NCI-H1694 treated with DMSO at 0.1 percent for 48 hours (cell line): ENCODE measurements at regions not wholly inside any gene's neighbourhood (a gene's known extent, or its start where the extent isn't known, plus 50 kb on each side); places are given as distances from the start of the nearest gene placed in this dataset.

Experiments
- DNase-seq: peaks from one replicate; lab custom pipeline; 2025; lab: John Stamatoyannopoulos, UW

DNA sequence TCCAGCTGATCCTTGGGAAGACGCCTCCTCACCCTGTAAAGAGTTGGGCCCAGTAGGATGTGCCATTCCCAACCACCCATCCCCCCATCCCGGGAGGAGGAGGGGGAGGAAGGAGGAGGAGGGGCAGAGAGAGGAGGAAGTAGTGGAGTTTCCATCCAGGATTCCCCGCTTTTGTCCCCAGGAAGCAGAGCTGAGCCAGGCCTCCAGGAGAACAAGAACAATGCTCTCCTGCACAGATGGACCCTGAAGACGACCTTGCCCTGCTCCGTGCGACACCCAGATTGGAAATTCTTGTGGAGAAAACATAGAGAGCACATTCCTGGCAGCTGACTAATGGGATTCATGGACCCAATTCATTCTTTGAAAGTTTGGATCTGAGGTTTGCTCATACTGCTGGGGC is 132.3 kb upstream of the CRY1 start:
- DNase-seq, result no peak

DNA sequence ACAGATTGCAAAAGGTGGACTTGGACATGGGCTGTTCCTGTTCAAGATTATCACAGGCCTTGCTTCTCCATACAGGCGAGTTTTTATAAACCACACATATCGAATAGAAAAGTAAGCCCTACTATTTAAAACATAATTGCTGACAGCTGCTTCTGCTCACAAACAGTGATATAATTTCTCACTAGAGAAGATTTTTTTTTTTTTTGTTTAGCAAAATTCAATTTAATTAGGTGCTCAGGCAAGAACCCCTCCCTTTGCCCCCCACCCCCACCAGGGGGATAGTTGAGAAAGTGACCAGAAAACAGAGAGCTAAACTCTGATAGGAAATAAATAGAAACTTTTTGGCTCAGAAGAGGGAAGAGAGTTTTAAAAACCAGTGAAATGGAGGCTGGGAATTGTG is 132.8 kb upstream of the CRY1 start:
- no peak for DNase-seq

DNA sequence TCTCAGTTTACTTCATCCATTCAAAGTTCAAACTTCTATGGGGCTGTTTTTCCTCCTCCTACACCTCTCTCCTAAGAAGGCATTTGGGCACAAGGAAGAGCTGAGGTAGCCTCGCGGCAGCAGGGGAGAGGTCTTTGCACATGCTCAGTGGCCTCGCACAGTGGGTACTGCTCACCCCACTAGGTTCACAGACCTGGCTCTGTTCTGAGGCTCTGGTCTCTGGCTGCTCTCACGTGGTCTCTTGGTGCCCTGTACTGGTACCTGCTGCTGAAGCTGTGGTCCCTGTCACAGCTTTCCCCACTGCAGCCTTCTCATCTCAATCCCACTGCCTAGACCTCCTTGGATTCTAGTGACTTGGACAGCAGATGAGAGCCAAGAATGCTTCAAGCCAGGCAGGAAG is 134.7 kb upstream of the CRY1 start:
- DNase-seq, result no peak

DNA sequence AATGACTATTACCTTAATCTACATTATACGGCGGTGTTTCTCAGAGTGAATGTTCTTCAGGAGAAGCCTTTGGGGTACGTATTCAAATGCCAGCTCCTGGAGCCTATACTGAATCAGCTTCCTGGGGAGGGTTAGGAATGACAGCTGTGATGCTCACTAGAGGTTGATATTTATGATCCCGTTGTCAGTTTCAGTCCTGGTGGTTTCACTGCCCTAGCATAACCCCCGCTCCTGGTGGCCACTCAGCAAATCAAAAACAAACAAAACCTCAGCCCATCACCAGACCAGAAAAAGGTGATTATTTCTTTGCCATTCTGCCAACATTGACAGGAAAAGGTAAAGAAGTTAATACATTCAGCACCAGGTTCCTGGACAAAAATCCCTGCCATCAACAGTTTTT is 136.5 kb upstream of the CRY1 start:
- DNase-seq, result no peak

DNA sequence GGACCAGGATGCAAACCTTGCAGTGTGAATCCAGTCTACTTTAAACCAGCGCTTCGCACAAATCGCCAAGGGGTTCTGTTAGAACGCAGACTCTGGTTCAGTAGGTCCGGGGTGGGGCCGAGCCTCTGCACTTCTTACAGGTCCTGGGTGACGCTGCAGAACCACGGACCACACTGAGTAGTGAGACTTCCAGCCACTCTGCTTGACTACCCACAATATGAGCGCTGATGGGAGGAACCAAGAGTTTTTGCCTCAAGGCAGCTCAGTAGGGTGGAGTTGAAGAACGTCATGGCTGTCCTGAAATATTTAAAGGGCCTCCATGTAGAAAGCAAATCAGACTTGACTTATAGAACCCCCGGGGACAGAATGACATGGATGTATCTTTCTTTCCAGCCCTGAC is 138.0 kb upstream of the CRY1 start:
- no peak for DNase-seq

DNA sequence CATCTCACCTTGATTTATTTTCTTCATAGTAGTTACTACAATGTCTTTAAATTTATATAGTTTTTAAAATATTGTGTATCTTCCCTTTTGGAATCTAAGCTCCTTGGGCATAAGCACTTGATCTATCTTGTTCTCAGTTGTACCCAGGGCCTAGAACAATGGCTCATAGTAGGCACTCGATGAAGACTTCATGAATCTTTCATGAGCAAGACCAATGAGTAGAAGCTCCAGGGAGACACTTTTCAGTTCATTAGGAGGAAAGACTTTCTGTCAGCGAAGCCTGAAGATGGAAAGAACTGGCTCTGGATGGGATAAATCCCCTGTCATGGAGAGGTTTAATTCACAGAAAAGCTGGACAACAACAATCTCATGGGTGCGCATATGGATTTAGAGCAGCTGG is 140.2 kb upstream of the CRY1 start:
- no peak for DNase-seq

DNA sequence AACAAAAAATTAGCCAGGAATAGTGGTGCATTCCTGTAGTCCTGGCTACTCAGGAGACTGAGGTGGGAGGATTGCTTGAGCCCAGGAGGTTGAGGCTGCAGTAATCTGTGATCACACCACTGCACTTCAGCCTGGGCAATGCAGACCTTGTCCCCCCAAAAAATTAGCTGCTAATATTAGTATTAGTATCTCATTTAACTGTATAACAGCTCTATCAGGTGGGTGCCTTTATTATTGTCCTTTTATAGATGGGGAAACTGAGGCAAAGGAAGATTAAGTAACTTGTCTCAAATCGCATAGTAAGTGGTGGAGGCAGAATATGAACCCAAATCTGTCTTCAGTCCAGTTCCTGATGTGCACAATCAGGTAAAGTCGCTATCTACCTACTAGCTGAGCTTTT is 142.3 kb upstream of the CRY1 start:
- DNase-seq, result no peak

DNA sequence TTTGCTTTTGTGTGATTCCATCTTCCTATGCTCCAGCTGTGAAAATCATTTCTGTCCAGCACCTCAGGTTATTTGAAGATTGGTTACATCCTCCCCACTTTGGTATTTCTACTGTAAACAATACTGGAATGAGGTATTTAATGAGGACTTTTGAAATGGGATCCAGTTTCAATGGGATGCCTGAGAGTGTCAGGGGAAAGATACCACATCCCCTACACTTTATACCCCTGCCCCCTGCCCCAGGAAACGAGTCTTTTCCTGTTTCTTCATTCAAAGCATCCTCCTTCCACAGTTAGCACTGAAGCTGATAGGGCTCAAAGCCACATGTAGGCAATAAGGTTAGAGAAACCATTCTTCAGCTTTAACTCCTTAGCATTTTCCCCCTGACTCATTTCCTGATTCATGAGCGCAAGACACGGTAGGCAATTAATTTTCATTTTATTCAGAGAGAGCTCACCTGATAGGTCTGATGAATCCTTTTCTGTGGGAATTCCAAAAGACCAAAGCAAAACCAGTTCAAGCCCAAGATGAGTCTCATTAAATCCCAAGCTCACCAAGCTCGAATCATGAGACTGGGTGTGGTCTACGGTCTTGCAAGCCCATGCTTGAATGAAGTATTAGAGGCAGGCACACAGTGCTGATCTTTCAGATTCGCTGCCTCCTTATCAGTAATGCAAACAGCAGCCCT is 143.6 kb upstream of the CRY1 start:
- no peak for DNase-seq

DNA sequence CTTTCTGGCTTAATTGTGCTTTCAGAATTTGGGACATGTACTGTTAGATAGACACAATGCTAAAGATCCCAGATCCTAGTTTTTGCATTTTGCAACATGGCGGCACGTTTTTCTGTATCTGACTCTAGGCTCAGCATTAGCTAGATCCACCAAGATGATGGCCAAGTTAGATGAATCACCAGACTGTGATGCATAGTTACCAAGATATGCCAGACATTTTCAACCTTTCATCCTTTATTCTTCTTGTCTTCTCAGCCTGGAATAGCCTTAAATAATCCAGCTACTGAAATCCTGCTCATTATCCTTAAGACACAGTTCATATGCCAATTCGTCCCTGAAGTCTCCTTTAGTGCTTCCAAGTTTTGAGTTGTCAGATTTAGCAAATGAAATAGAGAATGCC is 144.9 kb upstream of the CRY1 start:
- no peak for DNase-seq

DNA sequence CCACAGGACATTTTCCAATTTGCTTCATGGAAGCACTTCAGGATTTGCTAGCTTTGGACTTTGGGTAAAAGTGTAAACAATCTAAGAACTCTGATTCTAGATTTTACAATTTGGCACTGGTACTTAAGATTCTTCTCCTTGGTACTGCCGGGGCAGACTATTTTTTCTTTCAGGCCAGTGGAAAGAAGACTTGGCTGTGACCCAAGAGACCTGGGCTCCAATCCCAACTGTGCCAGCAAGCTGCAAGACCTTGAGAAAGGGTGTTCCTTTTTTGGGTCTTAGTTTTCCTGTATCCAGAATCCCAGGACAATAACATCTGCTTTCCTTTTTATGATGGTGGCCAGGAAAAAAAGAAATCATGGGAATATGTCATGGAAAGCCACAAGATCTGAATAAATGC is 148.1 kb upstream of the CRY1 start:
- no peak for DNase-seq

DNA sequence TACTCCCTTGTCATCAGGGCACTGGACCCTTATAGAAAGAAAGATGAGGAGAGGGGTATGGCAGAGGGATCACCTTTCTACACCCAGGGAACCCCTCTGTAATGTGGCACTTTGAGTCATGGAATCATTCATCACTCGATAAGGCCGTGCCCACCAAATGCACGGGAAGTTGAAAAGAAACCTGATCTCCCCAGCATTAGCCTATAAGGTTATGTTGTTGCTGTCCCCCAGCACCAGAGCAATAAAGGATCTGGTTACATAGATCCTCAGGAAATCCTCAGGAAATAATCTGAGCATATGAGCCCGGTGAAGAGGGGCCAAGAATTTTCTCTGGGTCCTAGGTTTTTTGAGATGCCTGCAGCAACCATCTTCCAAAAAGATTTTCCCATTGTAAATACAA is 148.8 kb upstream of the CRY1 start:
- no peak for DNase-seq

DNA sequence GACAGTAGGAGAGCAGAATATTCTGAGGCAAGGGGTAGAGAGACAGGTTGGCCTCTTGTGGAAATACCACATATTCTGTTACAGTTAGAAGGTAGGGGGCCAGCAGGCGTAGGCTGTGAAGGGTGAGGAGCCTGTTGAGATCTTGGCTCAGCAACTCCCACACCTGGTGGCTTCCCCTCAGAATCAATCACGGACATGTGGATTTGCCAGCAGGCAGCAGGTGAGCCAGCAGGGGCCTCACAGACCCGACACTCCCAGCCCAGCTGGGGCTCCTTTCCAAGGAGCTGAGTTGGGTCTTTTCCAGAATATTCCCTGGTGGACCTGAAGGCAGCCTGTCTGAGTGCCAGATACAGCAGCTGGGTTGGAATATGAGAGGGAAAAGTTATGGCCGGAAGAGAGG is 150.0 kb upstream of the CRY1 start:
- no peak for DNase-seq

DNA sequence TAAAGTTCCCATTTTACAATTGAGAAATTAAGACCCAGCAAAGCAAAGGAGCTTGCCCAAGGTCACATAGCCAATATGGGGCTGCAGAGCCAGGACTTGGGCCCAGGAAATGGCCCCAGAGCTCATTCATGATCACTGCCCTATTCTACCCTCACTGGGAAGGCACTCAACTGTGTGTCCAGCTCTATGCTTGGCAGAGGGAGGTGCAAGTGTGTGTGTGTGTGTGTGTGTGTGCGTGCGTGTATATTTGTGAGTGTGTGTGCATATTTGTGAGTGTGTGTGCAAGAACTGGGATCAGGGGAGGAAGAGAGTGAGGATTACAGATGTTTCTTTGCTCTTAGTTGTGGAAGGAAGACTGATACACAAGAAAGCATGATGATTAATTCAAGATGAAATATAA is 151.2 kb upstream of the CRY1 start:
- no peak for DNase-seq

DNA sequence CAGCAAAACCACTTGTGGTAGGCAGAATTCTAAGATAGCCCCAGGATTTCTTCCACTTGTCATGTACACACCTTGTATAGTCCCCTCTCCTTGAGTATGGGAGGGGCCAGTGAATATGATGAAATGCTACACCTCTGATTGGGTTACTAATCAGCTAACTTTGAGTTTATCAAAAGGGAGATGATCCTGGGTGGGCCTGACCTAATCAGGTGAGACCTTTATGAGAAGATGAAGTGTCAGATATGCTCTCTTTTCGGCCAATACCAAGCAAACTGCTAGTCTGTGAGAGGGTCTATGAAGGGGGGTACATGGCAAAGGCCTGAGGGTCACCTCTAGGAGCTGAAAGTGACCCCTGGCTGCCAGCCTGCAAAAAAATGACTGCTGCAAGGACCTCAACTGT is 154.3 kb upstream of the CRY1 start:
- no peak for DNase-seq

DNA sequence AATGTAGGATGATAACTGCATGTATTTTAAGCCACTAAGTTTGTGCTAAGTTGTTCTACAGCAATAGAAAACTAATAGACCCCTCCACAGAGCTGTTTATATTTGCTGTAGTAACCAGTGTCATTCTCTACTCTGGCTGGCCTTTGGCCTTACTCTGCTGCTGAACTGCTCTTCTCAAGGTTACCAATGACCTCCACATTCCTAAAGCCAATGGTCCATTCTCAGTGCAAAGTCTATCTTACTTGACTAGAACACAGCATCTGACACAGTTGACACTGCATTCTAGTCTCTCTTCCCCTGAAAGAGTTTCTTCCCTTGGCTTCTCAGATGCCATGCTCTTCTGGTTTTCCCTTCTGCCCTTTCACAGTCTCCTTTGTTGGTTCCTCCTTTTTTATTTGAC is 154.8 kb upstream of the CRY1 start:
- DNase-seq, result no peak

DNA sequence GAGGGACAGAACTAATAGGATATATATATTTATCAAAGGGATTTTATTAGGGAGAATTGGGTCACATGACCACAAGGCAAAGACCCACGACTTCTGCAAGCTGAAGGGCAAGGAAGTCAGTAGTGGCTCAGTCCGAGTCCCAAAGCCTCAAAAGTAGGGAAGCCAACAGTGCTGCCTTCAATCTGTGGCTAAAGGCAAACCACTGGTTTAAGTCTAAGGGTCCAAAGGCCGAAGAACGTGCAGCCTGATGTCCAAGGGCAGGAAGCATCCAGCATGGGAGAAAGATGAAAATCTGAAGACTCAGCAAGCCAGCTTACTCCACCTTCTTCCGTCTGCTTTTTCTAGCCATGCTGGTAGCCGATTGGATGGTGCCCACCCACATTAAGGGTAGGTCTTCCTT is 157.9 kb upstream of the CRY1 start:
- no peak for DNase-seq

DNA sequence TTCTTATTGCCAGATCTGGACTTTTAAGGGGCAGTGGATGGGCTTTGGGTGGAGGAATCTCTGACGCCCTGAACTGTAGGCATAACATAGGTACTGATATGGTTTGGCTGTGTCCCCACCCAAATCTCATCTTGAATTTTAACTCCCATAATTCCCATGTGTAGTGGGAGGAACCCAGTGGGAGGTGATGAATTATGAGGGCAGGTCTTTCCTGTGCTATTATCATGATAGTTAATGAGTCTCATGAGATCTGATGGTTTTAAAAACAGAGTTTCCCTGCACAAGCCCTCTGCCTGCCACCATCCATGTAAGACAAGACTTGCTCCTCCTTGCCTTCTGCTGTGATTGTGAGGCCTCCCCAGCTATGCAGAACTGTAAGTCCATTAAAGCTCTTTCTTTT is 160.0 kb upstream of the CRY1 start:
- DNase-seq, result no peak

DNA sequence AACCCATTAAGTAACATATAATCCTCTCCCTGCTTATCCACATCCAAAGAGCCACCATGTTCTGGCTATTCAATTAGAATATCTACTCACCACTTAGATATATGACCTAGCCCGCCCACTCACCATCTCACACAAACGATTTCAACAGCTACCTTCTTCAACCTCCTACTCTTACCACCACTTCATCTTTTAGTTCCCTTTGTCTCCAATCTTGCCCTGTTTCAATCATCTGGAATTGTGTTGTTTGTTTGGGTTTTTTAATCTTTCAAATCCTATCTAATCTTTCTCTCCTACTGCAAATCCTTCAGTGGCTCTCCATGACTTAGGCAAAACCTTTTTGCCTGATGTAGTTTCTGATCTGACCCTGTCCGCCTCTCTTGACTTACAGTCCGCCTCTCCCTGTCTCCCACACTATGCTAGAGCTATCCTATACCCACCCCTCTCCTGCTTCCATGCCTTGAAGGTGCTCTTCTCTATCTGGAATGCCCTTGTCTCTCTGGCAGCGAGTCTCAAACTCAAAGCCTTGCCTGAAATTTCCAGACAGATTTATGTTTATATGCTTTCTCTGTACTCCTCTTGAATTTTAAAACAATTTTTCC is 161.0 kb upstream of the CRY1 start:
- DNase-seq, result no peak

DNA sequence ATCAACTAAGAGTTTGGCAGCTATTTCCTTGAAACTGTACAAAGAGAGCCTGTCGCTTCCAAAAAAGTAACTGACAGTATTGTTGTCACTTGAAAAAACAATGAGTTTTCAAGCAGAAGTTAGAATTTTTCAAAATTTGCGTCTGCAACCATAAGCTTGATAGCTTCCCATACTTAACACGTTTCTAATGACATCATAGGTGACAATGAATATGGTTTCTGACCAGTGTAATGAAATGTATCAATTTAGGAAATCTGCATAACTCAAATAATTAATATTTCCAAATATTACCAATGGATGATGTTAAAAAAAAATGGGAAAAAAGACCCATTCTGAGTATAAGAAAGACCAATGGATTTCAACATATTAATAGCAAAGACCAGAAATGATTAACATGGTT is 165.4 kb upstream of the CRY1 start:
- DNase-seq, result no peak

DNA sequence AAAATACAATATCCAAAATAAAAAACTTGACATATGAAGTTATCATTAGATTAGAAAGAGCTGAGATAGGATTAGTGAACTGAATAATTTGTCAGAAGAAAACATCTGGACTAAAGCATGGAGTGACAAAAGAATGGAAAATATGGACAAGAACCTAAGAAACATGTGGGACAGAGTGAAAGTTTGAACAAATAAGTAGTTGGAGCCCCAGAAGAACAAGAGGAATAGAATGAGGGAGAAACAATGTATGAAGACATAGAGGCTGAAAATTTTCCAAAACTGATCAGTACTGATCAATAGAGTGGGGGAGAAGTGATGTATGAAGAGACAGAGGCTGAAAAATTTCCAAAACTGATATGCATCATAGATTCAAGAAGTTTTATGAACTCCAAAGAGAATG is 170.6 kb upstream of the CRY1 start:
- DNase-seq, result no peak

DNA sequence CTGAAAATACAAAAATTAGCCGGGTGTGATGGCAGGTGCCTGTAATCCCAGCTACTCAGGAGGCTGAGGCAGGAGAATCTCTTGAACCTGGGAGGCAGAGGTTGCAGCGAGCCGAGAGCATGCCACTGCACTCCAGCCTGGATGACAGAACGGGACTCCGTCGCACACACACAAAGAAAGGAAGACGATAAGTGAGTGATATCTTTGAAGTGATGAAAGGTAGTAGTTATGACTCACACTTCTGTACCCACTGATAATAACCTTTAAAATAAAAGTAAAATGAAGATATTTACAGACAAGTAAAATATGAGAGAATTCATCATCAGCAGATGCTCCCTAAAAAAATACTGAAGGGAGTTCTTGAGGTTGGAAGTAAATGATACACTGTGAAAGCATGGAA is 171.3 kb upstream of the CRY1 start:
- DNase-seq, result no peak

DNA sequence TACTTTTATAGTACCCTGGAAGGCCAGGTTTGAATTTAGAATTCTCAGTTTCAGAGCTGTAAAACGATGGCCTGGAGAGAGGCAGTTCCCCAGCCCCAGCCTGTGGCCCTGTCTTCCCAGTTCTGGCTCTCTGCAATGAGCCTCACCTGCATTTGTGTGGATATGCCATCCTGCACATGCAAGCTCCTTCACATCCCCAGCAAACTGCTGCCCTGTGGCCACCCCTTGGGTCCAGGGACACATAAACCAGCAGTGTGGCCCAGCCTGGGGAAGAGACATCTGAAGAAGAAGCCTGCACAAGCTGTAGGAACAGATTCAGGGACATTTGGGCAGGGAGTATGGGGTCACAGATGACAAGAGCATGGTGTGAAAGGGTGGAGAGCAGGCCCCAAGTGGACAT is 174.3 kb upstream of the CRY1 start:
- no peak for DNase-seq

DNA sequence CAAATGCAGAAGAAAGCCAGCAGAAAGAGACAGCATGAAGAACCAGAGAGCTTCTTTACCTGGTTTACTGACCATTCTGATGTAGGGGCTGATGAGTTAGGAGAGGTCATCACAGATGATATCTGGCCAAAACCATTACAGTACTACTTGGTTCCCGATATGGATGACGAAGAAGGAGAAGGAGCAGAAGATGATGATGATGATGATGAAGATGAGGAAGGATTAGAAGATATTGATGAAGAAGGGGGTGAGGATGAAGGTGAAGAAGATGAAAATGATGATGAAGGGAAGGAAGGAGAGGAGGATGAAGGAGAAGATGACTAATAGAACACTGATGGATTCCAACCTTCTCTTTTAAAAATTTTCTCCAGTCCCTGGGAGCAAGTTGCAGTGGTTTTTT is 178.2 kb upstream of the CRY1 start:
- DNase-seq, result no peak

DNA sequence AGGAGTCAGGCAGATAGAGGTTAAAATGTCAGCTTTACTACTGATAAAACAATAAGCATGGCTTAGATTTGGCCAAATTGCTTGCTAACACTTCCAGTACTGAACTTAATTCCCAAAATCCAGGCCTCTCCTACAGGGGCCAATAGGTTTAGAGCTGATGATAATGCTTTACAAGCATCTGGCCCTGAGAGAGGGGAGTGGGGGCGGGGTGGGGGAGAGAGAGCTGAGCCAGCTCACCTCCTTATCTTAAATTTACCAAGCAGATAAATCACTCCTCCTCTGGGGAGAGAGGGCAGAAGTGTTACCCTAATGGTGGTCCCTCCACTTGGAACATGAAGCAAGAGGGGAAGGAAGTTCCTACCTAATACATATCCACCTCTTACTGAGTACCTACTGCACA is 182.2 kb upstream of the CRY1 start:
- DNase-seq, result no peak

DNA sequence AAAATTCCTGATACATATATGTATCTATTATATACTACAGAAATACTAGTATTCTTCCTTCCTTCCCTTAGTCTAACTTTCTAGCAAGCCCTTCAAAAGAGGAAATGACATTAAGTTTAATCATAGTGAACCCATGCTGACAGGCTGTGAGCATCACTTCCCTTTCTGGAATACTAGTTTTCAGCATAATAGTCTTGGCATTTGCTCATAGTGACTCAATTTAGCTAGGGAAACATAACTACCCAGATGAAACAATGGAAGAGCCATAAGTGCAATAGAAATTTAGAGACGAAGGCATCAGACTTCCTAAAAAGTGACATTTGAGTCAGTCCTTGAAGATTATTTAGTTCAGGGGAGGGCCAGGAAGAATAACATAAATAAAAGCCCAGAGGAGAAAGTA is 184.5 kb upstream of the CRY1 start:
- DNase-seq, result no peak
